Hypothalamus (tissue), 51 donors: ENCODE measurements at regions not wholly inside any gene's neighbourhood (a gene's known extent, or its start where the extent isn't known, plus 50 kb on each side); places are given as distances from the start of the nearest gene placed in this dataset.

ENCODE experiments used
- DNase-seq, 51 donors: peaks; one replicate each; lab custom pipeline; 2025; lab: John Stamatoyannopoulos, UW

- DNase-seq: no peak
Measured at GRCh38 chr1:221066351-221067001, 187.2 kb downstream of the HLX start.

- no peak for DNase-seq
Measured at GRCh38 chr1:221067721-221068120, 188.5 kb downstream of the HLX start.

- no peak for DNase-seq
Measured at GRCh38 chr1:221069178-221069903, 190.1 kb downstream of the HLX start.

- no peak for DNase-seq
Measured at GRCh38 chr1:221069986-221070385, 190.7 kb downstream of the HLX start.

- no peak for DNase-seq
Measured at GRCh38 chr1:221071777-221072176, 192.5 kb downstream of the HLX start.

- no peak for DNase-seq
Measured at GRCh38 chr1:221072214-221072613, 193.0 kb downstream of the HLX start.

GRCh38 chr1:221074332-221074731 is 195.1 kb downstream of the HLX start:
- no peak for DNase-seq

- no peak for DNase-seq
Measured at GRCh38 chr1:221075911-221076310, 196.7 kb downstream of the HLX start.

- no peak for DNase-seq
Measured at GRCh38 chr1:221076391-221076811, 197.2 kb downstream of the HLX start.

- no peak for DNase-seq
Measured at GRCh38 chr1:221078260-221078965, 199.2 kb downstream of the HLX start.

- DNase-seq: no peak
Measured at GRCh38 chr1:221083902-221084301, 204.7 kb downstream of the HLX start.

GRCh38 chr1:221084681-221085080 is 205.4 kb downstream of the HLX start:
- no peak for DNase-seq

GRCh38 chr1:221085701-221086375 is 206.6 kb downstream of the HLX start:
- no peak for DNase-seq

GRCh38 chr1:221087919-221088318 is 208.7 kb downstream of the HLX start:
- DNase-seq: no peak

- DNase-seq: no peak
Measured at GRCh38 chr1:221089273-221089672, 210.0 kb downstream of the HLX start.

GRCh38 chr1:221089803-221090202 is 210.6 kb downstream of the HLX start:
- no peak for DNase-seq

GRCh38 chr1:221093903-221094791 is 214.9 kb downstream of the HLX start:
- no peak for DNase-seq

- no peak for DNase-seq
Measured at GRCh38 chr1:221097479-221098281, 218.4 kb downstream of the HLX start.
